HEK293 (cell line): ENCODE measurements at regions not wholly inside any gene's neighbourhood (a gene's known extent, or its start where the extent isn't known, plus 50 kb on each side); places are given as distances from the start of the nearest gene placed in this dataset.

Source experiments
- CTCF ChIA-PET: fragments of 350-600 bp; formaldehyde crosslinking; extraction: SDS; loops from one replicate; lab custom pipeline; 2021; ENCODE audit warnings: antibody characterized with exemption; lab: Yijun Ruan, JAX
- POLR2A ChIA-PET: fragments of 300-600 bp; formaldehyde crosslinking; extraction: SDS; loops from one replicate; lab custom pipeline; 2020; ENCODE audit warnings: antibody characterized with exemption, inconsistent platforms; lab: Yijun Ruan, JAX
- H3K27ac ChIP-seq: fragments of 200-500 bp; sonication (Bioruptor generic); 2 replicates; pipeline ENCODE4 v1.5.1; 2014; ENCODE audit warnings: low read depth, low read length, control low read depth, inconsistent platforms; ENCODE audit errors: extremely low read depth
- H3K36me3 ChIP-seq, 2 experiments: fragments of 200-500 bp in 1 of 2; sonication (Bioruptor generic) in 1 of 2; 1 replicate in 1 of 2; 2 replicates in 1 of 2; pipeline ENCODE4 v1.5.1; 2014 to 2017; ENCODE audit warnings: inconsistent platforms in 2 of 2, low read length in 2 of 2; ENCODE audit not compliant: control insufficient read depth in 2 of 2, insufficient read depth in 1 of 2
- H3K4me1 ChIP-seq: fragments of 200-500 bp; sonication (Bioruptor generic); 2 replicates; pipeline ENCODE4 v1.5.1; 2014; ENCODE audit warnings: mild to moderate bottlenecking, low read length, inconsistent platforms; ENCODE audit not compliant: control insufficient read depth, insufficient read depth
- H3K4me3 ChIP-seq: 2 replicates; pipeline ENCODE4 v1.5.1; 2011; ENCODE audit warnings: low read depth, mild to moderate bottlenecking, control low read depth, low read length, moderate library complexity
- H3K9me3 ChIP-seq: fragments of 200-500 bp; sonication (Bioruptor generic); 2 replicates; pipeline ENCODE4 v1.5.1; 2014; ENCODE audit warnings: low read depth, low read length, inconsistent platforms; ENCODE audit not compliant: control insufficient read depth, insufficient read depth
- BCL11A ChIP-seq: fragments of 450-650 bp; formaldehyde crosslinking; IDR thresholded peaks from 2 replicates; pipeline ENCODE4 v1.5.1; 2016; ENCODE audit warnings: low read depth, missing biosample characterization, missing genetic modification characterization
- GFI1B ChIP-seq: fragments of 450-650 bp; formaldehyde crosslinking; IDR thresholded peaks from 2 replicates; pipeline ENCODE4 v1.5.1; 2016; ENCODE audit warnings: missing biosample characterization, missing genetic modification characterization
- KLF1 ChIP-seq: fragments of 450-650 bp; formaldehyde crosslinking; IDR thresholded peaks from 2 replicates; pipeline ENCODE4 v1.5.1; 2016; ENCODE audit warnings: missing biosample characterization, missing genetic modification characterization
- KLF17 ChIP-seq: fragments of 450-650 bp; formaldehyde crosslinking; IDR thresholded peaks from 2 replicates; pipeline ENCODE4 v1.5.1; 2016; ENCODE audit warnings: missing biosample characterization, missing genetic modification characterization
- KLF7 ChIP-seq: fragments of 450-650 bp; formaldehyde crosslinking; IDR thresholded peaks from 2 replicates; pipeline ENCODE4 v1.5.1; 2016; ENCODE audit warnings: missing biosample characterization, missing genetic modification characterization, borderline replicate concordance
- MEIS1 ChIP-seq: sonication (generic); formaldehyde crosslinking; IDR thresholded peaks from 2 replicates; pipeline ENCODE4 v1.8.1; 2022; ENCODE audit warnings: missing genetic modification reagents, mild to moderate bottlenecking, borderline replicate concordance
- TCF7L2 ChIP-seq: IDR thresholded peaks from 2 replicates; pipeline ENCODE4 v1.6.1; 2011; ENCODE audit warnings: low read depth, mild to moderate bottlenecking, inconsistent platforms, low read length, moderate library complexity, borderline replicate concordance
- WT1 ChIP-seq: fragments of 450-650 bp; formaldehyde crosslinking; IDR thresholded peaks from 2 replicates; pipeline ENCODE4 v1.5.1; 2016; ENCODE audit warnings: missing biosample characterization, missing genetic modification characterization
- ZBTB7A ChIP-seq: fragments of 450-650 bp; formaldehyde crosslinking; IDR thresholded peaks from 2 replicates; pipeline ENCODE4 v1.5.1; 2016; ENCODE audit warnings: low read depth, missing biosample characterization, missing genetic modification characterization
- ZNF121 ChIP-seq: fragments of 450-650 bp; formaldehyde crosslinking; IDR thresholded peaks from 2 replicates; pipeline ENCODE4 v1.5.1; 2016; ENCODE audit warnings: missing biosample characterization, missing genetic modification characterization
- ZNF169 ChIP-seq: fragments of 450-650 bp; formaldehyde crosslinking; IDR thresholded peaks from 2 replicates; pipeline ENCODE4 v1.5.1; 2016; ENCODE audit warnings: missing biosample characterization, missing genetic modification characterization
- ZNF19 ChIP-seq: fragments of 450-650 bp; formaldehyde crosslinking; IDR thresholded peaks from 2 replicates; pipeline ENCODE4; 2016; ENCODE audit warnings: missing biosample characterization, missing genetic modification characterization, low read depth
- ZNF202 ChIP-seq: fragments of 450-650 bp; formaldehyde crosslinking; IDR thresholded peaks from 2 replicates; pipeline ENCODE4 v1.5.1; 2016; ENCODE audit warnings: missing biosample characterization, missing genetic modification characterization, borderline replicate concordance
- ZNF266 ChIP-seq: fragments of 450-650 bp; formaldehyde crosslinking; IDR thresholded peaks from 2 replicates; pipeline ENCODE4 v1.5.1; 2016; ENCODE audit warnings: missing biosample characterization, missing genetic modification characterization, low read depth
- ZNF311 ChIP-seq: fragments of 450-650 bp; formaldehyde crosslinking; IDR thresholded peaks from 2 replicates; pipeline ENCODE4 v1.5.1; 2017; ENCODE audit warnings: missing biosample characterization, missing genetic modification characterization, borderline replicate concordance
- ZNF416 ChIP-seq: fragments of 450-650 bp; formaldehyde crosslinking; IDR thresholded peaks from 2 replicates; pipeline ENCODE4 v1.5.1; 2016; ENCODE audit warnings: missing biosample characterization, missing genetic modification characterization
- ZNF426 ChIP-seq: fragments of 450-650 bp; formaldehyde crosslinking; IDR thresholded peaks from 2 replicates; pipeline ENCODE4 v1.5.1; 2017; ENCODE audit warnings: missing biosample characterization, missing genetic modification characterization, mild to moderate bottlenecking, inconsistent platforms, moderate library complexity
- ZNF433 ChIP-seq: fragments of 450-650 bp; formaldehyde crosslinking; IDR thresholded peaks from 2 replicates; pipeline ENCODE4 v1.5.1; 2016; ENCODE audit warnings: missing biosample characterization, missing genetic modification characterization, low read depth
- ZNF518A ChIP-seq: fragments of 450-650 bp; formaldehyde crosslinking; conservative IDR thresholded peaks from 2 replicates; pipeline ENCODE4 v1.5.1; 2016; ENCODE audit warnings: low read depth, missing biosample characterization, missing genetic modification characterization
- ZNF521 ChIP-seq: fragments of 450-650 bp; formaldehyde crosslinking; IDR thresholded peaks from 2 replicates; pipeline ENCODE4 v1.5.1; 2017; ENCODE audit warnings: missing biosample characterization, mild to moderate bottlenecking, missing genetic modification characterization
- ZNF544 ChIP-seq: fragments of 450-650 bp; formaldehyde crosslinking; IDR thresholded peaks from 2 replicates; pipeline ENCODE4 v1.5.0; 2017; ENCODE audit warnings: missing biosample characterization, missing genetic modification characterization
- ZNF548 ChIP-seq: fragments of 450-650 bp; formaldehyde crosslinking; IDR thresholded peaks from 2 replicates; pipeline ENCODE4 v1.5.1; 2016; ENCODE audit warnings: missing biosample characterization, missing genetic modification characterization
- ZNF677 ChIP-seq: fragments of 450-650 bp; IDR thresholded peaks from 2 replicates; pipeline ENCODE4 v1.5.0; 2018; ENCODE audit warnings: missing biosample characterization, mild to moderate bottlenecking, missing genetic modification characterization, moderate library complexity
- ZNF791 ChIP-seq: fragments of 450-650 bp; formaldehyde crosslinking; IDR thresholded peaks from 2 replicates; pipeline ENCODE4 v1.5.1; 2016; ENCODE audit warnings: missing biosample characterization, missing genetic modification characterization
- ZSCAN23 ChIP-seq: fragments of 450-650 bp; formaldehyde crosslinking; IDR thresholded peaks from 2 replicates; pipeline ENCODE4 v1.5.1; 2016; ENCODE audit warnings: missing biosample characterization, missing genetic modification characterization
- ZXDB ChIP-seq: fragments of 450-650 bp; formaldehyde crosslinking; IDR thresholded peaks from 2 replicates; pipeline ENCODE4 v1.5.1; 2016; ENCODE audit warnings: missing biosample characterization, missing genetic modification characterization
- TF ChIP-seq, protein P1 (sequence below): fragments of 450-650 bp; formaldehyde crosslinking; IDR thresholded peaks from 2 replicates; pipeline ENCODE4 v1.5.1; 2017; ENCODE audit warnings: missing biosample characterization, missing genetic modification characterization

DNA sequence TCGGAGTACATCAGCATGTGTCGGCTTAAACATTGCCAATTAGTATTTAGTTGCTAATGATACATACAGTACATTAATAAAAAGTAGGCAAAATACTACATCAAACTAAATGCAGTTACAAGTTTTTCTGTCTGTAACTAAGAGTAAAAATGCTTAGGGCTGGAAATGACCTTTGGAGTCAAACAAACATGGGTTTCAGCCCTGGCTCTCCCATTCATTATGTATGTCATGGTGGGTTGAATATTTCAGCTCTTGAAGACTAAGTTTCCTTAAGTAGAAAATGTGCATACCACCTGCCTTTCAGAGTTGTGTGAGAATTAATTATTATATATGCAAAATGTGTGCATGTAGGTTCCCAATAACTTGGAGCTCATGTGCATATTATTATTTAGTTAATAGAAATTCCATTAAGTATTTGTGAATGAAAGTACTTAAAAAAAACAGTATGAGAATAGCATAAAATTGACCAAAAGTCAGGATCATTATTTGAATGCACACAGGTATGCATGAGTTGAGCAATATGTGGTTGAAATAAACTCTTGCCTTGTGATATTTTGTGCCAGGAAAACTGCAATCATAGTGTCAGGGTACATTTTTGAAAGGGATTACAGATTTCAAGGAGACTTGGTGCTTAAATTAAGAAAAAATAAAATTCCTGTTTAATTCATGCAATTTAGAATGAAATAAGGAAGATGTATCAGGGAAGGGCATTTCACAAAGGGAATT lies 2048.7 kb downstream of the PCDH7 start:
- no peak overlapping the region for H3K4me3 ChIP-seq
- no peak for TF ChIP-seq ZSCAN23 (tag by site-specific recombination)
- TF ChIP-seq ZNF518A (tag by site-specific recombination): no peak
- TF ChIP-seq ZBTB7A (tag by site-specific recombination): no peak
- TF ChIP-seq ZNF311 (tag by site-specific recombination): no peak
- TF ChIP-seq ZNF521 (tag by site-specific recombination): no peak
- TF ChIP-seq ZNF548 (tag by site-specific recombination): no peak
- no peak for TF ChIP-seq ZNF121
- TF ChIP-seq ZNF677 (tag by site-specific recombination): no peak
- no peak for TF ChIP-seq ZNF202 (tag by site-specific recombination)
- no peak for TF ChIP-seq GFI1B (tag by site-specific recombination)
- no peak for TF ChIP-seq TCF7L2
- no peak for TF ChIP-seq ZNF19 (tag by site-specific recombination)
- TF ChIP-seq WT1 (tag by site-specific recombination): no peak
- TF ChIP-seq KLF17 (tag by site-specific recombination): no peak
- TF ChIP-seq ZNF426 (tag by site-specific recombination): no peak
- TF ChIP-seq MEIS1: no peak
- TF ChIP-seq ZNF791 (tag by site-specific recombination): no peak
- no peak for TF ChIP-seq ZXDB (tag by site-specific recombination)
- TF ChIP-seq ZNF544 (tag by site-specific recombination): no peak
- TF ChIP-seq, all 188 proteins: peak for 0
- Histone ChIP-seq H3K9me3 (no peaks in the 10 kb centered on the region), H3K4me1 (no peaks in the 10 kb centered on the region), H3K36me3 (no peaks in the 10 kb centered on the region), H3K27ac (no peak overlapping the region)
- ChIA-PET CTCF (interaction anchor here (0.7 kb wide), 1 partner anchor 499 kb away, joined by 3 read pairs; no protein-coding TSS in a partner anchor), POLR2A (no interaction called here)

- H3K27ac ChIP-seq: no peak overlapping the region
- H3K9me3 ChIP-seq: no peaks in the 10 kb centered on the region
- POLR2A ChIA-PET: no interaction called here
- no peak overlapping the region for H3K4me3 ChIP-seq
- CTCF ChIA-PET: no interaction called here
- no peak for TF ChIP-seq KLF1 (tag by site-specific recombination)
- TF ChIP-seq ZNF266 (tag by site-specific recombination): no peak
- no peak for TF ChIP-seq KLF7
- TF ChIP-seq ZNF169 (tag by site-specific recombination): no peak
- TF ChIP-seq ZSCAN23 (tag by site-specific recombination): no peak
- TF ChIP-seq ZNF416 (tag by site-specific recombination): no peak
- TF ChIP-seq ZNF433 (tag by site-specific recombination): no peak
- TF ChIP-seq, protein P1, sequence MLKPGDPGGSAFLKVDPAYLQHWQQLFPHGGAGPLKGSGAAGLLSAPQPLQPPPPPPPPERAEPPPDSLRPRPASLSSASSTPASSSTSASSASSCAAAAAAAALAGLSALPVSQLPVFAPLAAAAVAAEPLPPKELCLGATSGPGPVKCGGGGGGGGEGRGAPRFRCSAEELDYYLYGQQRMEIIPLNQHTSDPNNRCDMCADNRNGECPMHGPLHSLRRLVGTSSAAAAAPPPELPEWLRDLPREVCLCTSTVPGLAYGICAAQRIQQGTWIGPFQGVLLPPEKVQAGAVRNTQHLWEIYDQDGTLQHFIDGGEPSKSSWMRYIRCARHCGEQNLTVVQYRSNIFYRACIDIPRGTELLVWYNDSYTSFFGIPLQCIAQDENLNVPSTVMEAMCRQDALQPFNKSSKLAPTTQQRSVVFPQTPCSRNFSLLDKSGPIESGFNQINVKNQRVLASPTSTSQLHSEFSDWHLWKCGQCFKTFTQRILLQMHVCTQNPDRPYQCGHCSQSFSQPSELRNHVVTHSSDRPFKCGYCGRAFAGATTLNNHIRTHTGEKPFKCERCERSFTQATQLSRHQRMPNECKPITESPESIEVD (tag by site-specific recombination): no peak
- no peak for TF ChIP-seq BCL11A (tag by site-specific recombination)
- TF ChIP-seq, all 188 proteins: peak for 0
- Histone ChIP-seq H3K36me3 (no peaks in the 10 kb centered on the region), H3K4me1 (no peaks in the 10 kb centered on the region)
Observed at GRCh38 chr4:32771491-32771890, 2051.3 kb downstream of the PCDH7 start.
